SK-N-SH (cell line): ENCODE measurements at regions not wholly inside any gene's neighbourhood (a gene's known extent, or its start where the extent isn't known, plus 50 kb on each side); places are given as distances from the start of the nearest gene placed in this dataset.

Source experiments
- EZH2phosphoT487 ChIP-seq: fragments of 200-600 bp; sonication (generic); IDR thresholded peaks from 2 replicates; pipeline ENCODE4 v1.6.1; 2017; ENCODE audit warnings: low read depth, mixed run types, mild to moderate bottlenecking, antibody characterized with exemption, moderate library complexity, borderline replicate concordance
- POLR2AphosphoS5 ChIP-seq: IDR thresholded peaks from 2 replicates; pipeline ENCODE4 v1.6.1; 2012; ENCODE audit warnings: low read depth, low read length
- RXRA ChIP-seq: IDR thresholded peaks from 2 replicates; pipeline ENCODE4 v1.4.0; 2012; ENCODE audit warnings: low read depth, mild to moderate bottlenecking, borderline replicate concordance
- TF ChIP-seq, protein P1 (sequence below): IDR thresholded peaks from 2 replicates; pipeline ENCODE4 v1.4.0; 2012; ENCODE audit warnings: low read depth

DNA sequence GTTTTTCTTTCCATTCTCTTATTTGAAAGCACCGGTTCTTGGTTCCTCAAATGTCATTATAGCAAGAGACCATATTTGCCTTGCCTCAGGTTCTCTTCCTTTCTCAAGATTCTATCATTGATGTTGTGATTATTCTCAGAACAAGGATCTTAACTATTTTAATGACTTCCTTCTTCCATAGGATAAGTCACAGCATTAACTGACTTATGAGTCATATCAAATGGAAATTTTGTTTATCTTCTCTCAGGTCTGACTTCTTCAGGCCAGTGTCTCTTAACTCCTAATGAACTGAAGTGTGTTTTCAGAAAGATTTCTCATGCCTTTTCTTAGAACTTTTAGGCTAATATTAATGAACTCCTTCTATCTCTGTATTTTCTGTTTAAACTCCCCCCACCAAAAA is 794.6 kb upstream of the LRRN3 start:
- TF ChIP-seq RXRA (no peak), EZH2phosphoT487 (no peak), POLR2AphosphoS5 (no peak)
- TF ChIP-seq, protein P1, sequence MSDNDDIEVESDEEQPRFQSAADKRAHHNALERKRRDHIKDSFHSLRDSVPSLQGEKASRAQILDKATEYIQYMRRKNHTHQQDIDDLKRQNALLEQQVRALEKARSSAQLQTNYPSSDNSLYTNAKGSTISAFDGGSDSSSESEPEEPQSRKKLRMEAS: no peak
